Suprapubic skin (tissue), 4 donors: ENCODE measurements at regions not wholly inside any gene's neighbourhood (a gene's known extent, or its start where the extent isn't known, plus 50 kb on each side); places are given as distances from the start of the nearest gene placed in this dataset.

Experiments
- DNase-seq, 2 donors: peaks; one replicate each; pipeline ENCODE4 v3.0.0-alpha.2; 2019; ENCODE audit warnings: low spot score in 2 of 2
- H3K27ac ChIP-seq: fragments of 200-600 bp; sonication (generic); one replicate; pipeline ENCODE4 v1.5.1; 2019
- H3K27me3 ChIP-seq: fragments of 200-600 bp; sonication (generic); one replicate; pipeline ENCODE4 v1.5.1; 2019
- H3K36me3 ChIP-seq: fragments of 200-600 bp; sonication (generic); one replicate; pipeline ENCODE4 v1.5.1; 2019
- H3K4me1 ChIP-seq: fragments of 200-600 bp; sonication (generic); one replicate; pipeline ENCODE4 v1.5.1; 2019
- H3K4me3 ChIP-seq: fragments of 200-600 bp; sonication (generic); one replicate; pipeline ENCODE4 v1.5.1; 2019; ENCODE audit warnings: mild to moderate bottlenecking
- H3K9me3 ChIP-seq: fragments of 200-600 bp; sonication (generic); one replicate; pipeline ENCODE4 v1.5.1; 2019
- EP300 ChIP-seq: sonication (generic); formaldehyde crosslinking; IDR thresholded peaks from one replicate; pipeline ENCODE4 v1.6.1; 2017; ENCODE audit warnings: antibody characterized with exemption
- POLR2A ChIP-seq, 2 donors: fragments of 450-650 bp; IDR thresholded peaks; one replicate each; pipeline ENCODE4 v1.6.1; 2017; ENCODE audit warnings: antibody characterized with exemption in 2 of 2, mild to moderate bottlenecking in 2 of 2, moderate library complexity in 2 of 2
- POLR2AphosphoS5 ChIP-seq, 3 donors: sonication (generic); formaldehyde crosslinking; IDR thresholded peaks; one replicate each; pipeline ENCODE4 v1.6.1; 2017; ENCODE audit warnings: antibody characterized with exemption in 3 of 3
- WGBS: methylation state at CpG from one replicate; pipeline ENCODE4 v1.1.5; 2018; 5-methylcytosine and 5-hydroxymethylcytosine counted together
- TF ChIP-seq, protein P1 (sequence below), 2 donors: fragments of 200-600 bp in 1 of 2; fragments of 450-650 bp in 1 of 2; sonication (generic) in 1 of 2; IDR thresholded peaks; one replicate each; pipeline ENCODE4 v1.5.1; 2016 to 2019; ENCODE audit warnings: antibody characterized with exemption in 2 of 2, mild to moderate bottlenecking in 1 of 2, moderate library complexity in 1 of 2

DNA sequence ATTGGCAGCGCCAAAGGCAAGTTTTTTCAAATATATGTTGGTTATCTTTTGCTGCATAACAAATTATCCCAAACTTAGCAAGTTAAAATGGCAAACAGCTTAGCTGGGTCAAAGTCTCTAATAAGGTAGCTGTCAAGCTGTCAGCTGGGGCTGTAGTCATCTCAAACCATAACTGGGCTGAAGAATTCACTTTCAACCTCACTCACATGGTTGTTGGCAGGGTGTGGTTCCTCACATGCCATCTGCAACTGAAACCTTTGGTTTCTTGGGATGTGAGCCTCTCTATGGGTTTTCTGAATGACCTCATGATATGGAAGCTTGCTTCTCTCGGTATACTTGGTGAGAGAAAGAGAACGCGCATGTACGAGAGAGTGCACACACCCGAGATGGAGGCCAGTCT, 125.4 kb downstream of the LRIG3 start:
- no peaks in the 10 kb centered on the region for H3K4me1 ChIP-seq
- no peak overlapping the region for H3K4me3 ChIP-seq
- H3K9me3 ChIP-seq = no peaks in the 10 kb centered on the region
- 94% methylated on average over 6 of the region's 6 CpGs for WGBS
- H3K27ac ChIP-seq = no peak overlapping the region
- H3K36me3 ChIP-seq = no peaks in the 10 kb centered on the region
- H3K27me3 ChIP-seq = no peaks in the 10 kb centered on the region
- DNase-seq = no peak
- TF ChIP-seq POLR2AphosphoS5 (IDR thresholded peaks at IDR 0.05) = no peak
- no peak for TF ChIP-seq POLR2A (IDR thresholded peaks at IDR 0.05)
- no peak for TF ChIP-seq EP300
- TF ChIP-seq, protein P1, sequence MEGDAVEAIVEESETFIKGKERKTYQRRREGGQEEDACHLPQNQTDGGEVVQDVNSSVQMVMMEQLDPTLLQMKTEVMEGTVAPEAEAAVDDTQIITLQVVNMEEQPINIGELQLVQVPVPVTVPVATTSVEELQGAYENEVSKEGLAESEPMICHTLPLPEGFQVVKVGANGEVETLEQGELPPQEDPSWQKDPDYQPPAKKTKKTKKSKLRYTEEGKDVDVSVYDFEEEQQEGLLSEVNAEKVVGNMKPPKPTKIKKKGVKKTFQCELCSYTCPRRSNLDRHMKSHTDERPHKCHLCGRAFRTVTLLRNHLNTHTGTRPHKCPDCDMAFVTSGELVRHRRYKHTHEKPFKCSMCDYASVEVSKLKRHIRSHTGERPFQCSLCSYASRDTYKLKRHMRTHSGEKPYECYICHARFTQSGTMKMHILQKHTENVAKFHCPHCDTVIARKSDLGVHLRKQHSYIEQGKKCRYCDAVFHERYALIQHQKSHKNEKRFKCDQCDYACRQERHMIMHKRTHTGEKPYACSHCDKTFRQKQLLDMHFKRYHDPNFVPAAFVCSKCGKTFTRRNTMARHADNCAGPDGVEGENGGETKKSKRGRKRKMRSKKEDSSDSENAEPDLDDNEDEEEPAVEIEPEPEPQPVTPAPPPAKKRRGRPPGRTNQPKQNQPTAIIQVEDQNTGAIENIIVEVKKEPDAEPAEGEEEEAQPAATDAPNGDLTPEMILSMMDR (IDR thresholded peaks at IDR 0.05) = no peak

DNA sequence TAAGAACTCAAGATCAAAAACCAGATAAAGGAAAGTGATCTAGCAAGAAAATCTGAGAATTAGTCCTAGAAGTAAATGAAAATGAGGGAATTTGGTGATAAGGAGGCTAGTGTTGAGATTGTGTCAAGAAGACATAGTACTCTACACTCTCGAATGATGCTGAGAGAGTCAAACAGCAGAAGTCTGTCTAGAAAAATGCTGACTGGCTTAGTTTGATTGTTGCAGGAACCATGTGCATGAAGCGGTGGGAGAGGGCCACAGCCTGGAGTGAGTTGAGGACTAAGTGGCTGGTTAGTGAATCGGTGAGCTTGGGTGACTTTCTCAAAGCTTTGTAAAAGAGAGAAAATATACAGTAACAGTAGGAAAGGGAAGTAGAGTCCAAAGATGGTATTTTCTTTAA, 124.5 kb downstream of the LRIG3 start:
- TF ChIP-seq POLR2A (IDR thresholded peaks at IDR 0.05) (no peak), EP300 (no peak), POLR2AphosphoS5 (IDR thresholded peaks at IDR 0.05) (no peak)
- TF ChIP-seq, protein P1 (IDR thresholded peaks at IDR 0.05) = no peak

DNA sequence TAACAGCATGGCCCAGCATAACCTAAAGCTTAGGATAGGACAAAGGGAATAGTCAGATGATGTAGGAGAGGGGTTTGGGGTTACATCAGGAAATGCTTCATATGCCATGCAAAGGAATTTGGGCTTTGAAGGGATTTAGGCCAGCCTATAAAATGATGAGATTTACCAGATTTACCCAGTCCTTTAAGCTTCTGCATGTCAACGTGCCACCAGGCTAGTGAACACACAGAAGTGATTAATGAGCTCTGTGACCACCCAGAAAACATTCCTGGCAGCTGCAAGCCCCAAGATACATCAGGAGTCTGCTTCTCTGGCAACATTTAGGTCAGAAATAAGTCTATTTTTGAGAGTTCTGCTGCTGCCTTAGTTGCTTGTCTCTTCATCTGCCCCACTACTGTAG, 118.3 kb downstream of the LRIG3 start:
- no peak for DNase-seq
- 56% methylated on average over 1 of the region's 1 CpG for WGBS
- no peaks in the 10 kb centered on the region for H3K9me3 ChIP-seq
- no peak overlapping the region for H3K27ac ChIP-seq
- no peaks in the 10 kb centered on the region for H3K4me1 ChIP-seq
- no peaks in the 10 kb centered on the region for H3K27me3 ChIP-seq
- no peak overlapping the region for H3K4me3 ChIP-seq
- TF ChIP-seq POLR2A (IDR thresholded peaks at IDR 0.05) (no peak), EP300 (no peak), POLR2AphosphoS5 (IDR thresholded peaks at IDR 0.05) (no peak)
- TF ChIP-seq, protein P1 (IDR thresholded peaks at IDR 0.05) = no peak
- no peaks in the 10 kb centered on the region for H3K36me3 ChIP-seq

More for the DNA sequence above, 124.5 kb downstream of the LRIG3 start:
- no peaks in the 10 kb centered on the region for H3K9me3 ChIP-seq
- no peak overlapping the region for H3K27ac ChIP-seq
- H3K4me1 ChIP-seq = no peaks in the 10 kb centered on the region
- no peaks in the 10 kb centered on the region for H3K27me3 ChIP-seq
- no peaks in the 10 kb centered on the region for H3K36me3 ChIP-seq
- no peak for DNase-seq
- no peak overlapping the region for H3K4me3 ChIP-seq
- WGBS = 88% methylated on average over 3 of the region's 3 CpGs

DNA sequence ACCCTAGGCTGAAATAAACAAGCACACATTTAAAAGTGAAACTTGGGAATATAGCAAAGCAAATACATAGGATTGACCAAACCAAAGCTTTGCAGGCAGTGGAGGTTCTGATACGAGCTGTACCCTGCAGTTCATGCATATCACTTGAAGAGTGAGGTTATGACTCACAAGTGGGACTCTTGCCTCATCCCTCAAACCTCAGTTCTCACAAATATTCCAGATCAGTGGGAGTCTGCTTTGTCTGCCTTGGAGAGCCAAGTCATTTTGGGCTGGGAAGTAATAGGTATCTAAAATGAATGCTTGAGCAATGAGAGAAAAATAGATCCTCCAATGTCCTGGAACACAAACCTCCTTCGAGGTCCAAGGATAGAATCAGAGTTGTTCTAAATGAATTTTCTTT, 116.4 kb downstream of the LRIG3 start:
- Histone ChIP-seq H3K4me1 (no peaks in the 10 kb centered on the region), H3K4me3 (no peak overlapping the region), H3K27ac (no peak overlapping the region), H3K36me3 (no peaks in the 10 kb centered on the region), H3K27me3 (no peaks in the 10 kb centered on the region), H3K9me3 (no peaks in the 10 kb centered on the region)
- DNase-seq = no peak
- TF ChIP-seq POLR2AphosphoS5 (IDR thresholded peaks at IDR 0.05) (no peak), POLR2A (IDR thresholded peaks at IDR 0.05) (no peak), EP300 (no peak)
- TF ChIP-seq, protein P1 (IDR thresholded peaks at IDR 0.05) = no peak
- WGBS = 55% methylated on average over 2 of the region's 2 CpGs

DNA sequence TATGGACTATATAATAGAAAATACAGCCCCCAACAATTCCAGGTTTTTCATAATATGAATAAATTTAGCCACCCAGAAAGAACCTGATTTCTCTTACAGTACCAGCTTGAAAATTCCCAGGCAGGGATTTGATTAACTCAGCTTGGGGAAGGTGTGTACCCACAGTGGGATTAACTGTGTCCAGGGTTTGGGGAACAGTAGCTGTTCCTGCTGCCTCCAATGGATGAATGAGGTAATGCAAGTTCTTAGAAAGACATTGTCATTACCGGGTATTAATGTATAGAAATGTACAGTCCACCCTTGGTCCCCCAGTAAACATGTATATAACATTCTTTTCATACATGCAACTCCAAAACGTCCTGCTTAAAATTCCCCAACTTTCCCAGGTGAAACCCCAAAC, 115.6 kb downstream of the LRIG3 start:
- Histone ChIP-seq H3K4me3 (no peak overlapping the region), H3K36me3 (no peaks in the 10 kb centered on the region), H3K4me1 (no peaks in the 10 kb centered on the region), H3K9me3 (no peaks in the 10 kb centered on the region), H3K27me3 (no peaks in the 10 kb centered on the region), H3K27ac (no peak overlapping the region)
- 71% methylated on average over 2 of the region's 2 CpGs for WGBS
- DNase-seq = no peak
- TF ChIP-seq POLR2AphosphoS5 (IDR thresholded peaks at IDR 0.05) (no peak), POLR2A (IDR thresholded peaks at IDR 0.05) (no peak), EP300 (no peak)
- TF ChIP-seq, protein P1 (IDR thresholded peaks at IDR 0.05) = no peak
